Esophagus squamous epithelium (tissue), 4 donors: ENCODE measurements at regions not wholly inside any gene's neighbourhood (a gene's known extent, or its start where the extent isn't known, plus 50 kb on each side); places are given as distances from the start of the nearest gene placed in this dataset.

ENCODE experiments used
- CTCF ChIP-seq, 6 experiments: fragments of 450-650 bp in 4 of 6; fragments of 200-600 bp in 2 of 6; sonication (generic) in 2 of 6; IDR thresholded peaks; one replicate each; pipeline ENCODE4 v1.5.1; 2016 to 2019; ENCODE audit warnings: antibody characterized with exemption in 6 of 6, mild to moderate bottlenecking in 4 of 6, moderate library complexity in 4 of 6
- POLR2A ChIP-seq, 4 donors: fragments of 450-650 bp; IDR thresholded peaks; one replicate each; pipeline ENCODE4 v1.6.1; 2017; ENCODE audit warnings: antibody characterized with exemption in 4 of 4, mild to moderate bottlenecking in 4 of 4, moderate library complexity in 3 of 4

GRCh38 chr10:33038672-33039071 lies 80.6 kb upstream of the ITGB1 start:
- no peak for TF ChIP-seq CTCF (IDR thresholded peaks at IDR 0.05)
- no peak for TF ChIP-seq POLR2A (IDR thresholded peaks at IDR 0.05)
